Tibial nerve (tissue), 4 donors: ENCODE measurements at regions not wholly inside any gene's neighbourhood (a gene's known extent, or its start where the extent isn't known, plus 50 kb on each side); places are given as distances from the start of the nearest gene placed in this dataset.

Experiments
- DNase-seq, 2 donors: peaks; one replicate each; pipeline ENCODE4 v3.0.0-alpha.2; 2019; ENCODE audit warnings: low spot score in 2 of 2
- H3K27ac ChIP-seq, 4 donors: fragments of 200-600 bp; sonication (generic) in 3 of 4; one replicate each; pipeline ENCODE4 v1.5.1; 2017 to 2019; ENCODE audit warnings: mild to moderate bottlenecking in 1 of 4
- H3K27me3 ChIP-seq, 2 donors: fragments of 200-600 bp; sonication (generic) in 1 of 2; one replicate each; pipeline versions ENCODE4 v1.5.1 to v1.6.0; 2017 to 2019
- H3K36me3 ChIP-seq, 3 donors: fragments of 200-600 bp; sonication (generic); one replicate each; pipeline ENCODE4 v1.5.1; 2018 to 2019
- H3K4me1 ChIP-seq, 4 donors: fragments of 200-600 bp; sonication (generic) in 3 of 4; one replicate each; pipeline ENCODE4 v1.5.1; 2017 to 2019
- H3K4me3 ChIP-seq, 4 donors: fragments of 200-600 bp; sonication (generic) in 3 of 4; one replicate each; pipeline ENCODE4 v1.5.1; 2017 to 2019; ENCODE audit warnings: mild to moderate bottlenecking in 1 of 4, moderate library complexity in 1 of 4
- H3K9me3 ChIP-seq, 4 donors: fragments of 200-600 bp; sonication (generic) in 3 of 4; one replicate each; pipeline ENCODE4 v1.5.1; 2017 to 2019
- EP300 ChIP-seq, 2 donors: sonication (generic); formaldehyde crosslinking; IDR thresholded peaks; one replicate each; pipeline ENCODE4 v1.6.1; 2017; ENCODE audit warnings: antibody characterized with exemption in 2 of 2, mild to moderate bottlenecking in 1 of 2
- POLR2A ChIP-seq, 2 donors: fragments of 450-650 bp; IDR thresholded peaks; one replicate each; pipeline ENCODE4 v1.6.1; 2017; ENCODE audit warnings: antibody characterized with exemption in 2 of 2, mild to moderate bottlenecking in 2 of 2, moderate library complexity in 2 of 2
- WGBS, 2 donors: methylation state at CpG; one replicate each; pipeline ENCODE4 v1.1.5; 2018; 5-methylcytosine and 5-hydroxymethylcytosine counted together
- TF ChIP-seq, protein P1 (sequence below), 5 experiments: fragments of 200-600 bp in 3 of 5; fragments of 450-650 bp in 2 of 5; sonication (generic) in 3 of 5; IDR thresholded peaks; one replicate each; pipeline ENCODE4 v1.5.1; 2016 to 2019; ENCODE audit warnings: antibody characterized with exemption in 5 of 5, mild to moderate bottlenecking in 3 of 5, moderate library complexity in 2 of 5

DNA sequence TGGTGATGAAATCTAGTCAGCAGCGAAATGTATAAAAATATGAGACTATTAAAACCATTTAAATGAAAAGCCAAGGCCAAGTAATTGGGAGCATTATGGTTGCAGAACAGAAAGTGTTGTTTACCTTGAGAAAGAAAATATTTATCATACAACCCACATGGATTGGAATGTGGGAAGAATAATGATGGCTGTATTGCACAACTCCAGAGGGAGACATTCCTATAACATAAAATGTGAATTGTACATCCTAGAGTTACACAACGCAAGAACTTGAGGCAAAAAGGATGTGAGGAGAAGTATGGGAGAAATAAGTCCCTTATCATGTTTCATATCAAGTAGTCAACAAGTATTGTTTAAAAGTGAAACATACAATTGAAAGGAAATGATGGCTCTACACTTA lies 1014.0 kb upstream of the SEMA6A start:
- Histone ChIP-seq H3K27me3 (no peaks in the 10 kb centered on the region), H3K27ac (no peak overlapping the region), H3K36me3 (no peaks in the 10 kb centered on the region), H3K9me3 (no peaks in the 10 kb centered on the region), H3K4me1 (peaks cover 0 to 2% (median 0%) of the 10 kb centered on the region in 4 donors), H3K4me3 (no peak overlapping the region)
- WGBS, 2 donors, result 57 to 62% methylated on average over 2 of the region's 2 CpGs
- DNase-seq, result no peak
- TF ChIP-seq, protein P1, sequence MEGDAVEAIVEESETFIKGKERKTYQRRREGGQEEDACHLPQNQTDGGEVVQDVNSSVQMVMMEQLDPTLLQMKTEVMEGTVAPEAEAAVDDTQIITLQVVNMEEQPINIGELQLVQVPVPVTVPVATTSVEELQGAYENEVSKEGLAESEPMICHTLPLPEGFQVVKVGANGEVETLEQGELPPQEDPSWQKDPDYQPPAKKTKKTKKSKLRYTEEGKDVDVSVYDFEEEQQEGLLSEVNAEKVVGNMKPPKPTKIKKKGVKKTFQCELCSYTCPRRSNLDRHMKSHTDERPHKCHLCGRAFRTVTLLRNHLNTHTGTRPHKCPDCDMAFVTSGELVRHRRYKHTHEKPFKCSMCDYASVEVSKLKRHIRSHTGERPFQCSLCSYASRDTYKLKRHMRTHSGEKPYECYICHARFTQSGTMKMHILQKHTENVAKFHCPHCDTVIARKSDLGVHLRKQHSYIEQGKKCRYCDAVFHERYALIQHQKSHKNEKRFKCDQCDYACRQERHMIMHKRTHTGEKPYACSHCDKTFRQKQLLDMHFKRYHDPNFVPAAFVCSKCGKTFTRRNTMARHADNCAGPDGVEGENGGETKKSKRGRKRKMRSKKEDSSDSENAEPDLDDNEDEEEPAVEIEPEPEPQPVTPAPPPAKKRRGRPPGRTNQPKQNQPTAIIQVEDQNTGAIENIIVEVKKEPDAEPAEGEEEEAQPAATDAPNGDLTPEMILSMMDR (IDR thresholded peaks at IDR 0.05), result no peak
- TF ChIP-seq POLR2A (IDR thresholded peaks at IDR 0.05) (no peak), EP300 (IDR thresholded peaks at IDR 0.05) (no peak)

DNA sequence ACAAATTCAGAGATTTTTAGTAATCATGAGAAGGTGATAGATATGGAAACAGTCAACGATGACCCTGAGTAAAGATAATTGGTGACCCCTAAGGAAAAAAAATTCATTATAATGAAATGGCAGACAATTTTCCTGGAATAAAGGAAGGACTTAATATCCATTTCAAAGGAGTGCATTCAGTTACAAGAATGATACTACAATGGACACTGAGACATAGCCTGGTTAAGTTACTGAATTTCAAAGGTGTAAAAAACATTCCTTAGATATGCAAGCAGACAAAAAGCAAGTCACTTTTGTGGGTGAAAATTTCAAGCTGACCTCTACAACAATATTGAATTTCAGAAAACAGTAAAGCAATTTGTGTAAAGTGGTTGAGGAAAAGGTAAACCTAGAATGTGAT lies 1012.5 kb upstream of the SEMA6A start:
- no peak for DNase-seq
- Histone ChIP-seq H3K27ac (no peak overlapping the region), H3K4me3 (no peak overlapping the region), H3K9me3 (no peaks in the 10 kb centered on the region), H3K27me3 (no peaks in the 10 kb centered on the region), H3K4me1 (no peaks in the 10 kb centered on the region), H3K36me3 (no peaks in the 10 kb centered on the region)
- TF ChIP-seq EP300 (IDR thresholded peaks at IDR 0.05) (no peak), POLR2A (IDR thresholded peaks at IDR 0.05) (no peak)
- TF ChIP-seq, protein P1 (IDR thresholded peaks at IDR 0.05), result no peak
- 75 to 87% methylated on average over 1 of the region's 1 CpG for WGBS, 2 donors

DNA sequence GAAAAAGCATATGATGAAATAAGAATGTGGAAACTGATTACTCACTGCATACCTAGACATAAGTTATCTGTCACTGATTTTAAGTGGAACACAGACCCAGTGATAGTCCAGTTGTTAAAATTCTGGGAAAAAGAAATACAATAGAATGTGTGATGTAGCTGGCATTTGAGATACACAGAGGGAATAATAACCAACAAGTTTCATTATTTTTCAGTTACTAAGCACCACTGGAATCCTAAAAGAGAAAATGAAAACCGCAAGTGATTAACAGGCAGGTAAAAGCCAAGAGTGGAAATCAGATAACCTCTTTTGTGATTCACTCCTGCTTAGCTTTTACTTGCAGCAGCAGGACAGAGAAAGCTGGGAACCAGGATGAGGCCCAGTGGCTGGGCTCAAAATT lies 994.0 kb upstream of the SEMA6A start:
- Histone ChIP-seq H3K27ac (no peak overlapping the region), H3K9me3 (no peaks in the 10 kb centered on the region), H3K27me3 (no peaks in the 10 kb centered on the region), H3K36me3 (no peaks in the 10 kb centered on the region), H3K4me1 (no peaks in the 10 kb centered on the region), H3K4me3 (no peak overlapping the region)
- no peak for DNase-seq
- 85 to 88% methylated on average over 1 of the region's 1 CpG for whole genome bisulfite sequencing, 2 donors
- TF ChIP-seq, protein P1 (IDR thresholded peaks at IDR 0.05), result no peak
- no peak for TF ChIP-seq POLR2A (IDR thresholded peaks at IDR 0.05)
- TF ChIP-seq EP300 (IDR thresholded peaks at IDR 0.05), result no peak

DNA sequence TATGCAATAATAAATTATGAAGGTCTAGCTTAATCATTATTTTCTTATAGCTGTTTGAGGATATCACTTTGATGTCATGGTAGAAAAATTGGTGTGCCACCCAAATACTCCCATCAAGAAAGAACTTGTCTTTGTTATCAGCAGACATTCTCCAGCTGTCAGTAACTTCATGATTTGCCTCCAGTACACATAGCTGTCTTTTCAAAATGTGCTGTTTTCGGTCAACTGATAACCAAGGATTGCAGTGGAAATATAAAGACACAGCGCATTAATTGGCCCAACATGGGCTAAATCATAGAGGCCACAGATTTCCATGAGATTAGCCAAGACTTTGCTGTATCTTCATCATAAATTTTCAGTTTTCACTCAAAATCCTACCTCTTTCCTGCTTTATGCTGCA lies 993.5 kb upstream of the SEMA6A start:
- H3K4me1 ChIP-seq, result no peaks in the 10 kb centered on the region
- H3K27ac ChIP-seq, result no peak overlapping the region
- no peak overlapping the region for H3K4me3 ChIP-seq
- no peaks in the 10 kb centered on the region for H3K27me3 ChIP-seq
- no peaks in the 10 kb centered on the region for H3K9me3 ChIP-seq
- TF ChIP-seq, protein P1 (IDR thresholded peaks at IDR 0.05), result no peak
- TF ChIP-seq POLR2A (IDR thresholded peaks at IDR 0.05) (no peak), EP300 (IDR thresholded peaks at IDR 0.05) (no peak)
- H3K36me3 ChIP-seq, result no peaks in the 10 kb centered on the region
- 92 to 95% methylated on average over 2 of the region's 2 CpGs for WGBS, 2 donors
- no peak for DNase-seq

DNA sequence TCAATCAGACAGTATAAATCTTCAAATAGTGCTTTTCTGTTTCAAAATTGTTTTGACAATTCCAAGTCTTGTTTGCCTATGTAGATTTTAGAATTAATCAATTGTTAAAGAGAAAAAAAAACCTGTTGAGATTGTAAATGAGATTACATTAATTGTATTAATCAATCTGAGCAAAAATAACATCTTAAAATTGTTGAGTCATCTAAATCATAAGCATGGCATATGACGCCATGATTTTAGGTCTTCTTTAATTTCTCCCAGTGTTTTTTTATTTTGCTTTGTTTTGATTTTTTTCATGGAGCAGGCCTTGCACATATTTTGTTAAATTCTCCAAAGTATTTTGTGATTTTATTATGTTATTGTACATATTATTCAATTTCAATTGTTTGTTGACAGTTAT lies 988.0 kb upstream of the SEMA6A start:
- DNase-seq, result no peak
- WGBS, 2 donors, result 93 to 96% methylated on average over 1 of the region's 1 CpG
- Histone ChIP-seq H3K36me3 (no peaks in the 10 kb centered on the region), H3K27ac (no peak overlapping the region), H3K27me3 (no peaks in the 10 kb centered on the region), H3K4me1 (no peaks in the 10 kb centered on the region), H3K9me3 (no peaks in the 10 kb centered on the region), H3K4me3 (no peak overlapping the region)
- TF ChIP-seq, protein P1 (IDR thresholded peaks at IDR 0.05), result no peak
- TF ChIP-seq EP300 (IDR thresholded peaks at IDR 0.05), result no peak
- no peak for TF ChIP-seq POLR2A (IDR thresholded peaks at IDR 0.05)
